MCF 10A (cell line): ENCODE measurements at regions not wholly inside any gene's neighbourhood (a gene's known extent, or its start where the extent isn't known, plus 50 kb on each side); places are given as distances from the start of the nearest gene placed in this dataset.

Experiments used
- BruUV-seq: library from RNA; stranded (reverse); fragments of 400-500 nt; replicated peaks from 2 replicates; lab custom pipeline; 2021; lab: Mats Ljungman, UMichigan
- CTCF ChIA-PET: fragments of 300-600 bp; sonication (Branson Sonifier 250); formaldehyde crosslinking; extraction: SDS; loops from one replicate; lab custom pipeline; 2021; ENCODE audit warnings: antibody characterized with exemption, inconsistent platforms; lab: Yijun Ruan, JAX
- POLR2A ChIA-PET: fragments of 300-600, 350-650 bp; sonication (Branson Sonifier 250); formaldehyde crosslinking; extraction: SDS; loops from one replicate; lab custom pipeline; 2020; ENCODE audit warnings: antibody characterized with exemption, inconsistent platforms; lab: Yijun Ruan, JAX
- DNase-seq: peaks from one replicate; pipeline ENCODE4 v3.0.0-alpha.2; 2018; ENCODE audit not compliant: unreplicated experiment
- H3K27ac Mint-ChIP-seq: one replicate; pipeline ENCODE4 v1.8.0; 2022; ENCODE audit warnings: mild to moderate bottlenecking, low read depth, mixed read lengths; ENCODE audit not compliant: unreplicated experiment
- H3K27me3 Mint-ChIP-seq: one replicate; pipeline ENCODE4 v1.8.0; 2022; ENCODE audit warnings: mixed read lengths; ENCODE audit not compliant: insufficient read depth, unreplicated experiment
- H3K36me3 Mint-ChIP-seq: one replicate; pipeline ENCODE4 v1.8.0; 2022; ENCODE audit warnings: mild to moderate bottlenecking, moderate library complexity, mixed read lengths; ENCODE audit not compliant: insufficient read depth, unreplicated experiment
- H3K4me1 Mint-ChIP-seq: one replicate; pipeline ENCODE4 v1.8.0; 2022; ENCODE audit warnings: mixed read lengths; ENCODE audit not compliant: insufficient read depth, unreplicated experiment
- H3K4me3 Mint-ChIP-seq: one replicate; pipeline ENCODE4 v1.8.0; 2022; ENCODE audit warnings: mild to moderate bottlenecking, moderate library complexity, mixed read lengths; ENCODE audit not compliant: unreplicated experiment
- H3K9me3 Mint-ChIP-seq: one replicate; pipeline ENCODE4 v1.8.0; 2022; ENCODE audit warnings: mixed read lengths; ENCODE audit not compliant: unreplicated experiment
- intact Hi-C: fragments of 100-400 bp; cut with micrococcal nuclease; formaldehyde crosslinking; loops from 2 replicates; pipeline ENCODE4 v1.14.1; 2022
- TF ChIP-seq, protein P1 (sequence below): fragments of 200-600 bp; IDR thresholded peaks from one replicate; pipeline ENCODE4 v1.8.0; 2022; ENCODE audit warnings: antibody characterized with exemption, mild to moderate bottlenecking; ENCODE audit not compliant: unreplicated experiment

DNA sequence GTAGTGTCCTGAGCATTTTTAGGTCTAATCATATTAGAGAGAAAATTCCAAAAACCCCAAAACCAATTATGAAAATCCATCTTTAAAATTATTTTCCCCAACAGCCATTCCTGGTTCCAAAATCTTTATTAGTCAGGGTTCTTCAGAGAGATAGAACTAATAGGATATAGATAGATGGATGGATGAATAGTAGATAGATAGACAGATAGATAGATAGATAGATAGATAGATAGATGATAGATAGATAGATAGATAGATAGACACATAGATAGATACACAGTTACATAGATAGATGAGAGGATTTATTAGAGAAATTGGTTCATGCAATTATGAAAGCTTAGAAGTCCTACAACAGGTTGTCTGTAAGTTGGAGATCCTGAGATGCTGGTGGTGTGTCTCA lies 122.7 kb upstream of the POGK start:
- TF ChIP-seq, protein P1, sequence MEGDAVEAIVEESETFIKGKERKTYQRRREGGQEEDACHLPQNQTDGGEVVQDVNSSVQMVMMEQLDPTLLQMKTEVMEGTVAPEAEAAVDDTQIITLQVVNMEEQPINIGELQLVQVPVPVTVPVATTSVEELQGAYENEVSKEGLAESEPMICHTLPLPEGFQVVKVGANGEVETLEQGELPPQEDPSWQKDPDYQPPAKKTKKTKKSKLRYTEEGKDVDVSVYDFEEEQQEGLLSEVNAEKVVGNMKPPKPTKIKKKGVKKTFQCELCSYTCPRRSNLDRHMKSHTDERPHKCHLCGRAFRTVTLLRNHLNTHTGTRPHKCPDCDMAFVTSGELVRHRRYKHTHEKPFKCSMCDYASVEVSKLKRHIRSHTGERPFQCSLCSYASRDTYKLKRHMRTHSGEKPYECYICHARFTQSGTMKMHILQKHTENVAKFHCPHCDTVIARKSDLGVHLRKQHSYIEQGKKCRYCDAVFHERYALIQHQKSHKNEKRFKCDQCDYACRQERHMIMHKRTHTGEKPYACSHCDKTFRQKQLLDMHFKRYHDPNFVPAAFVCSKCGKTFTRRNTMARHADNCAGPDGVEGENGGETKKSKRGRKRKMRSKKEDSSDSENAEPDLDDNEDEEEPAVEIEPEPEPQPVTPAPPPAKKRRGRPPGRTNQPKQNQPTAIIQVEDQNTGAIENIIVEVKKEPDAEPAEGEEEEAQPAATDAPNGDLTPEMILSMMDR = no peak
- Mint-ChIP-seq H3K27me3 (no peaks in the 10 kb centered on the region), H3K27ac (no peak overlapping the region), H3K9me3 (peaks cover 21% of the 10 kb centered on the region), H3K36me3 (no peaks in the 10 kb centered on the region), H3K4me1 (no peaks in the 10 kb centered on the region), H3K4me3 (no peak overlapping the region)
- DNase-seq = no peak
- BruUV-seq = no TSS peak
- POLR2A ChIA-PET = interaction anchor here (0.9 kb wide), 1 partner anchor 122 kb away, joined by 3 read pairs; no protein-coding TSS in a partner anchor
- intact Hi-C loops = no loop called here
- CTCF ChIA-PET = no interaction called here

DNA sequence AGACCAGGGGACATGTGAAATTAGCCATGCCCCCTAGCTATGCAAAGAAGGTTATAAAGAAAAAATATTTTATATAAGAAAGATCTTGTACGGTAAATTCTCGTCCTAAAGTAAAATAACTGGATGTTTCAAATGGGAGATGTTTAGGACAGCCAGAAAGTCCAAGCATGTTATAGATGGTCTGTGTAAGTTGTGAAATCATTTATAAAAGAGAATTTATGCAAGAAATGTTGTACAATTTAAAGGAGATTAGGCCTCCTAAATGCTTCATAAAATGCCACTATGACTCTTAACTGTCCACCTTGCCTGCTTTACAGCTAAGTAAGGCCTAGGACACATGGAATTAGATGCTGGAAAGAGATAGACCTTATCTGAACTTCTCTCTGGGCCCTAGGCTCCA lies 118.1 kb upstream of the POGK start:
- TF ChIP-seq, protein P1 = no peak
- H3K9me3 Mint-ChIP-seq = peaks cover 17% of the 10 kb centered on the region
- CTCF ChIA-PET = interaction anchor here (0.6 to 1.6 kb wide), 3 partner anchors 9 to 999 kb away, joined by 3 read pairs; no protein-coding TSS in a partner anchor
- H3K4me1 Mint-ChIP-seq = no peaks in the 10 kb centered on the region
- no peaks in the 10 kb centered on the region for H3K36me3 Mint-ChIP-seq
- no peaks in the 10 kb centered on the region for H3K27me3 Mint-ChIP-seq
- H3K4me3 Mint-ChIP-seq = no peak overlapping the region
- intact Hi-C loops = no loop called here
- POLR2A ChIA-PET = no interaction called here
- peak; percentile 25 for DNase-seq
- H3K27ac Mint-ChIP-seq = no peak overlapping the region
- no TSS peak for BruUV-seq

DNA sequence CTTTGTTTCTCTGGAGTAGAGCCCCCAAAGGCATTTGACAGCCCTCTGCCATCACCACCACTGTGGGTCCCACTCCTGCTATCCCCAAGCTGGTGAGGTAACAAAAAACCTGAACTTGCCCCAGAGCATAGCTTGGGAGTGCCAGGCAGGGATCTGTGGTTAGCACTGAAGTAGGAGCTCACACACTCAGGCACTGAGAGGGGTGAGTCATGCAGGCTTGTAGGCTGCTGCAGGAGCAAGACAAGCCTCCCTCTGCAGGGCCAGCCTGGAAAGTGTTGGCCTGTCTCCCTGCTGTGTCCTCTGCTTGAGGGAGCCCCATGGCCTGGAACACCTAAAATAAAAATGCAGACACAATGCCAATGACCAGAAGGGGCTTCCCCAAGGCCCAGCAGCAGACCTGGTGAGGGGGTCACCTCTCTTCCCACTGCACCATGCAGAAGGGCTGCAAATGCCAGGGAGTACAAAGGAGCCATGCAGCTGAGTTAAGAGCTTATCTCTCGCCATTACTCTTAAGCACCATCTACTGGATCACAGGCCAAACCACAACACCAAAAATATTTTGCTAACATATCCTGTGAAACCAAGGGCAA lies 108.9 kb upstream of the POGK start:
- no TSS peak for BruUV-seq
- ChIA-PET CTCF (interaction anchor here (0.6 to 3.3 kb wide), 31 partner anchors 9 to 1376 kb away, joined by 3 to 25 read pairs (median 4); no protein-coding TSS in a partner anchor), POLR2A (interaction anchor here (0.5 to 1.5 kb wide), 4 partner anchors 77 to 429 kb away, joined by 3 to 5 read pairs (median 3); partner anchors contain the start of gene POGK)
- Mint-ChIP-seq H3K4me1 (peaks cover 6% of the 10 kb centered on the region), H3K27ac (no peak overlapping the region), H3K4me3 (no peak overlapping the region), H3K27me3 (no peaks in the 10 kb centered on the region), H3K36me3 (no peaks in the 10 kb centered on the region), H3K9me3 (peaks cover 10% of the 10 kb centered on the region)
- peak; percentile 84 for DNase-seq
- intact Hi-C loops = loop anchor here (2.0 to 10.0 kb wide), 2 partner anchors 252 to 806 kb away; no protein-coding TSS in a partner anchor
- TF ChIP-seq, protein P1 = peak; percentile 18

DNA sequence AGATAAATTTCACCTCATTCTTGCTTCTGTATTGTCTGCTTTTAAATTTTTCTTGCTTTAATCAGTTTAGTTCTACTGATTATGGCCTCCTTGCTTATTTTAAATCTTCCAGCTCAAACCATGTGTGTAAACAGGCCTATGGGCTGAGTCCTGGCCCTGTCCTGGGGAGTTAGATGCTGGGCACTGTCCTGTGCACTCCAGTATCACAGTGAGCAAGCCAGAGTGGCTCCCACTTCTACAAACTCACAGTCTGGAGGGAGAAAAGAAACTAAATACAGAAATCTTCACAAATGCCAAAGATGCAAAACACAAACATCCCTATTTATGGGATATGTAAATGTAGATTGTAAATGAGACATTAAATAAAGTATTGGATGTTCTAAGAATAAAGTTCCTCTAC lies 101.1 kb upstream of the POGK start:
- Mint-ChIP-seq H3K27me3 (no peaks in the 10 kb centered on the region), H3K9me3 (no peaks in the 10 kb centered on the region), H3K4me3 (no peak overlapping the region), H3K27ac (no peak overlapping the region), H3K4me1 (no peaks in the 10 kb centered on the region), H3K36me3 (no peaks in the 10 kb centered on the region)
- TF ChIP-seq, protein P1 = no peak
- BruUV-seq = no TSS peak
- intact Hi-C loops = loop anchor here (10.0 kb wide), 1 partner anchor 813 kb away; no protein-coding TSS in a partner anchor
- no peak for DNase-seq
- CTCF ChIA-PET = interaction anchor here (0.7 to 1.2 kb wide), 2 partner anchors 131 to 1136 kb away, joined by 3 to 4 read pairs; no protein-coding TSS in a partner anchor
- POLR2A ChIA-PET = no interaction called here
